ENCODE measurements at regions not wholly inside any gene's neighbourhood (a gene's known extent, or its start where the extent isn't known, plus 50 kb on each side); places are given as distances from the start of the nearest gene placed in this dataset.

DNA sequence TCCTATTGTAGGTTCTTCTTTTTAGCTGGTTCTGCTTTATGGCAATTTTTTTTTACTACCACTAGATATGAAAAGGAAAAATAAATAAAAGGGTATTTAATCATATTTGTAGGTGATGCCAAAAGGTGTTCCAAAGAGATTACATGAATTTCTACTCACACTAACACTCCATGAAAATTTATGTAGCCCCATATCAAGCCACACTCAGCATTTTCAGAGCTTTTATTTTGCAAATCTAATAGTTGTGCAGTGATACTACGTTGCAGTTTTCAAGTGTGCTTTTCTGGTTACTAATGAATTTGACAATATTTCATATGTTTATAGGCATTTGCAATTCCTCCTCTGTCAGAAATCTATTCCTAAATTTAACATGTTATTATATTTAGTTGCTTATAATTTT lies 363.9 kb upstream of the TMEFF2 start:
- TF ChIP-seq, protein P1, sequence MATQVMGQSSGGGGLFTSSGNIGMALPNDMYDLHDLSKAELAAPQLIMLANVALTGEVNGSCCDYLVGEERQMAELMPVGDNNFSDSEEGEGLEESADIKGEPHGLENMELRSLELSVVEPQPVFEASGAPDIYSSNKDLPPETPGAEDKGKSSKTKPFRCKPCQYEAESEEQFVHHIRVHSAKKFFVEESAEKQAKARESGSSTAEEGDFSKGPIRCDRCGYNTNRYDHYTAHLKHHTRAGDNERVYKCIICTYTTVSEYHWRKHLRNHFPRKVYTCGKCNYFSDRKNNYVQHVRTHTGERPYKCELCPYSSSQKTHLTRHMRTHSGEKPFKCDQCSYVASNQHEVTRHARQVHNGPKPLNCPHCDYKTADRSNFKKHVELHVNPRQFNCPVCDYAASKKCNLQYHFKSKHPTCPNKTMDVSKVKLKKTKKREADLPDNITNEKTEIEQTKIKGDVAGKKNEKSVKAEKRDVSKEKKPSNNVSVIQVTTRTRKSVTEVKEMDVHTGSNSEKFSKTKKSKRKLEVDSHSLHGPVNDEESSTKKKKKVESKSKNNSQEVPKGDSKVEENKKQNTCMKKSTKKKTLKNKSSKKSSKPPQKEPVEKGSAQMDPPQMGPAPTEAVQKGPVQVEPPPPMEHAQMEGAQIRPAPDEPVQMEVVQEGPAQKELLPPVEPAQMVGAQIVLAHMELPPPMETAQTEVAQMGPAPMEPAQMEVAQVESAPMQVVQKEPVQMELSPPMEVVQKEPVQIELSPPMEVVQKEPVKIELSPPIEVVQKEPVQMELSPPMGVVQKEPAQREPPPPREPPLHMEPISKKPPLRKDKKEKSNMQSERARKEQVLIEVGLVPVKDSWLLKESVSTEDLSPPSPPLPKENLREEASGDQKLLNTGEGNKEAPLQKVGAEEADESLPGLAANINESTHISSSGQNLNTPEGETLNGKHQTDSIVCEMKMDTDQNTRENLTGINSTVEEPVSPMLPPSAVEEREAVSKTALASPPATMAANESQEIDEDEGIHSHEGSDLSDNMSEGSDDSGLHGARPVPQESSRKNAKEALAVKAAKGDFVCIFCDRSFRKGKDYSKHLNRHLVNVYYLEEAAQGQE (tag by site-specific recombination; IDR thresholded peaks at IDR 0.05), result no peak
- no peak for TF ChIP-seq ZSCAN30 (tag by site-specific recombination; IDR thresholded peaks at IDR 0.05)
- TF ChIP-seq ZNF324 (tag by site-specific recombination; IDR thresholded peaks at IDR 0.05), result no peak
- TF ChIP-seq ZNF26 (tag by site-specific recombination; IDR thresholded peaks at IDR 0.05), result no peak
